ENCODE measurements at regions not wholly inside any gene's neighbourhood (a gene's known extent, or its start where the extent isn't known, plus 50 kb on each side); places are given as distances from the start of the nearest gene placed in this dataset.

- TF ChIP-seq POLR2AphosphoS5 (IDR thresholded peaks at IDR 0.05) (no peak), CTCF (IDR thresholded peaks at IDR 0.05) (no peak)
Measured at GRCh38 chr20:54891907-54892306, 416.5 kb downstream of the DOK5 start.

All from prostate gland (tissue), 2 donors.